GM18519 (cell line): ENCODE measurements at regions not wholly inside any gene's neighbourhood (a gene's known extent, or its start where the extent isn't known, plus 50 kb on each side); places are given as distances from the start of the nearest gene placed in this dataset.

Experiments used
- ATAC-seq: cut with Tn5 transposase; IDR thresholded peaks from one replicate; pipeline ENCODE4 v1.9.1; 2021; ENCODE audit warnings: mild to moderate bottlenecking, moderate library complexity; ENCODE audit not compliant: unreplicated experiment, low FRiP score

- ATAC-seq = no peak
These were observed 952.0 kb upstream of the USP15 start for GRCh38 chr12:61308220-61308619.

GRCh38 chr12:61311413-61311812 lies 948.8 kb upstream of the USP15 start:
- no peak for ATAC-seq

- no peak for ATAC-seq
These were observed 911.3 kb upstream of the USP15 start for GRCh38 chr12:61348871-61349270.

- no peak for ATAC-seq
These were observed 905.1 kb upstream of the USP15 start for GRCh38 chr12:61355105-61355504.

- ATAC-seq = no peak
These were observed 903.7 kb upstream of the USP15 start for GRCh38 chr12:61356485-61356884.

GRCh38 chr12:61357496-61357895 lies 902.7 kb upstream of the USP15 start:
- no peak for ATAC-seq

GRCh38 chr12:61362037-61362436 lies 898.2 kb upstream of the USP15 start:
- no peak for ATAC-seq

- ATAC-seq = no peak
These were observed 895.2 kb upstream of the USP15 start for GRCh38 chr12:61365001-61365400.

- ATAC-seq = no peak
These were observed 892.9 kb upstream of the USP15 start for GRCh38 chr12:61367281-61367785.

- ATAC-seq = no peak
These were observed 890.8 kb upstream of the USP15 start for GRCh38 chr12:61369241-61369910.

GRCh38 chr12:61384511-61384910 lies 875.7 kb upstream of the USP15 start:
- no peak for ATAC-seq

- ATAC-seq = no peak
These were observed 874.4 kb upstream of the USP15 start for GRCh38 chr12:61385771-61386170.

GRCh38 chr12:61397668-61398067 lies 862.5 kb upstream of the USP15 start:
- no peak for ATAC-seq

GRCh38 chr12:61412201-61412600 lies 848.0 kb upstream of the USP15 start:
- ATAC-seq = no peak

GRCh38 chr12:61414470-61414869 lies 845.7 kb upstream of the USP15 start:
- no peak for ATAC-seq

GRCh38 chr12:61422786-61423185 lies 837.4 kb upstream of the USP15 start:
- ATAC-seq = no peak

GRCh38 chr12:61452076-61452475 lies 808.1 kb upstream of the USP15 start:
- ATAC-seq = no peak

- no peak for ATAC-seq
These were observed 772.5 kb upstream of the USP15 start for GRCh38 chr12:61487728-61488127.

GRCh38 chr12:61490526-61491498 lies 769.4 kb upstream of the USP15 start:
- ATAC-seq = no peak

- no peak for ATAC-seq
These were observed 758.0 kb upstream of the USP15 start for GRCh38 chr12:61502179-61502578.

- no peak for ATAC-seq
These were observed 755.7 kb upstream of the USP15 start for GRCh38 chr12:61504396-61505080.
